ENCODE measurements at regions not wholly inside any gene's neighbourhood (a gene's known extent, or its start where the extent isn't known, plus 50 kb on each side); places are given as distances from the start of the nearest gene placed in this dataset.

DNA sequence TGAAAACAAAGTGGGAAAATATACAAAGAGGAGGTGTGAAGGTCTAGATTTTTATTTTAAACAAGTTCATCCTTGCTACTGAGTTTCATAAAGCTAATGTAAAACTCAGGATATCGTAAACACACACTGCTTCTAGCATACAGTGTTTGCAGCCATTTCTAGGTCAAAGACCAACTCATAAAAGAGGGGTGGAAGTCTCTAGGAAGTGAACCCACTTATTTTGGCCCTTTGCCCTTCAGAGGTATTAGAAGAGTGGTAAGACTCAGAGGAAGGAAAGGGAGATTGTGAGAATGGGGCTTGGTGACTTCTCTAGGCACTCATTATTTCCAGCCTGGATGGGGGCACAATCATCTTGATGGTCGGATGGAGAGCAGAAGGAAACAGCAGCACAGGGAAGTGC, 91.2 kb downstream of the TNFSF18 start:
- no peak overlapping the region for H3K4me3 ChIP-seq (ENCODE audit: low read depth, low read length)
- TF ChIP-seq, protein P1, sequence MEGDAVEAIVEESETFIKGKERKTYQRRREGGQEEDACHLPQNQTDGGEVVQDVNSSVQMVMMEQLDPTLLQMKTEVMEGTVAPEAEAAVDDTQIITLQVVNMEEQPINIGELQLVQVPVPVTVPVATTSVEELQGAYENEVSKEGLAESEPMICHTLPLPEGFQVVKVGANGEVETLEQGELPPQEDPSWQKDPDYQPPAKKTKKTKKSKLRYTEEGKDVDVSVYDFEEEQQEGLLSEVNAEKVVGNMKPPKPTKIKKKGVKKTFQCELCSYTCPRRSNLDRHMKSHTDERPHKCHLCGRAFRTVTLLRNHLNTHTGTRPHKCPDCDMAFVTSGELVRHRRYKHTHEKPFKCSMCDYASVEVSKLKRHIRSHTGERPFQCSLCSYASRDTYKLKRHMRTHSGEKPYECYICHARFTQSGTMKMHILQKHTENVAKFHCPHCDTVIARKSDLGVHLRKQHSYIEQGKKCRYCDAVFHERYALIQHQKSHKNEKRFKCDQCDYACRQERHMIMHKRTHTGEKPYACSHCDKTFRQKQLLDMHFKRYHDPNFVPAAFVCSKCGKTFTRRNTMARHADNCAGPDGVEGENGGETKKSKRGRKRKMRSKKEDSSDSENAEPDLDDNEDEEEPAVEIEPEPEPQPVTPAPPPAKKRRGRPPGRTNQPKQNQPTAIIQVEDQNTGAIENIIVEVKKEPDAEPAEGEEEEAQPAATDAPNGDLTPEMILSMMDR (IDR thresholded peaks at IDR 0.05; ENCODE audit: low read depth, low read length, missing control alignments) = no peak
- DNase-seq (ENCODE audit: low read depth) = no peak

DNA sequence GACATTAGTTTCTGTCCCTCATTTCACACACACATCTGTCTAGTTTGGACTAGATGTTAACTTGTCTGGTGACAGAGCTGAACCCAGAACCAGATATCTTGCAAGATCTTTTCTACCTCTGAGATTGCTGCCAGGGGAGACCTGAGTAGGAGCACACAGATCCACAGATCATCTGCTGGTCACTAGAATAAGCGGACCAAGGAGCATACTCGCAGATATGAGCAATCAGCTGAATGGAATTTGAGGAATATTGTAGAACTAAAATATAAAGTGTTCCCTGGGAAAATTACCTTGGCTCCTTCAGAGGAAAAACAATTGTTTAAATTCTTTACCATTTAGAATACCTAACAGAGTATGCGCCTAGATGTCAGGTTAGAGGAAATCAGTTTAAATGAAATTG, 90.7 kb downstream of the TNFSF18 start:
- TF ChIP-seq, protein P1 (IDR thresholded peaks at IDR 0.05; ENCODE audit: low read depth, low read length, missing control alignments) = no peak
- DNase-seq (ENCODE audit: low read depth) = no peak
- H3K4me3 ChIP-seq (ENCODE audit: low read depth, low read length) = no peak overlapping the region

DNA sequence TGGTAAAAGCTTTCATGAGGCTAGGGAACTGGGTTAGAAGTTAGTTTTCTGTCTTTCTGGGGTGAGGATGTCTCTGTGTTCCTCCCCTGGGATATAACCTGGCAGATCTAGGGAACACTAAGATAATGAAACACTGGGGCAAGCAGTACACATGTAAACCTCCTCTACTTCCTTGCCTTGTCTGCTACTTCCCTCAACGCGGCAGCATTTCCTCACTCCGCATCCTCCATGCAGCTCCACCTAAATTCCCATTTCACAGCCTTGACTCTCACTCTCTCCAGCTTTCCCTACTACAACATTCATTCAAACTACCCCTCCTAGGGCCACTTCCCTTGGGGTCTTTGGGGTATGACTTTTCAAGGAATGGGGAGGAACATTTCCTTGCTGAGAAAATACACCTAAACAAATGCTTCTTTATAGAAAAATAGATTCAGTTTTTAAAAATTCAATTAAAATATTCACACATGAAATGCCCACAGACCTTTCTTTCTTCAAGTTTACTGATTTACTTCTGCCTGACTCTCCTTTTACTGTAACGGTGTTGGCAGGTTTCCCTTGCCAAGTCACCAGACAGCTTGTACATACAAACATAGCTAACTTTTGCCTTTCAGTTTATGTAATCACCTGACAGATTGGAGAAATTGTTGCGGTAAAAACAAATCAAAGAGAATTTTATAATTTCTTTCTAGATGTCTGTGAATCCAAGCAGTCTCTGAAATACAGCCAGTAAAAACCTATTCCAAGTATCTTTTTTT, 90.1 kb downstream of the TNFSF18 start:
- TF ChIP-seq, protein P1 (IDR thresholded peaks at IDR 0.05; ENCODE audit: low read depth, low read length, missing control alignments) = no peak
- no peak for DNase-seq (ENCODE audit: low read depth)
- H3K4me3 ChIP-seq (ENCODE audit: low read depth, low read length) = no peak overlapping the region

DNA sequence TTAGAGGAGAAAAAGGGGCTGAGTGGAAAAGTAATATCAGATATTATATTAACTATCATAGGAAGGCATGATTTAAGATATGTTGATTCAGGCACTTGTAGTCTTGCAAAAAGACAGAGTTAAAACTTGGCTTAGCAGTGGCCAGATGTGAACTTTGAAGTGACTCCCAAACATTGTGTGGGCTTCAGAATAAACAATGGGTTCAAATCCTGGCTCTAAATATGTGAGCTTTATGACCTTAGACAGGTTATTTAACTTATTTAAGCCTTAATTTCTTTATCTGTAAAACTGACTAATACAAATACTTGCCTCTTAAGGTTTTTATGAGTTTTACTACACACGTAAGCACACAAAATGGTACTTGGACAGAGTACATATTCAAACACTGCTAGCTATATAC, 85.9 kb downstream of the TNFSF18 start:
- DNase-seq (ENCODE audit: low read depth) = no peak
- H3K4me3 ChIP-seq (ENCODE audit: low read depth, low read length) = no peak overlapping the region
- TF ChIP-seq, protein P1 (IDR thresholded peaks at IDR 0.05; ENCODE audit: low read depth, low read length, missing control alignments) = no peak

DNA sequence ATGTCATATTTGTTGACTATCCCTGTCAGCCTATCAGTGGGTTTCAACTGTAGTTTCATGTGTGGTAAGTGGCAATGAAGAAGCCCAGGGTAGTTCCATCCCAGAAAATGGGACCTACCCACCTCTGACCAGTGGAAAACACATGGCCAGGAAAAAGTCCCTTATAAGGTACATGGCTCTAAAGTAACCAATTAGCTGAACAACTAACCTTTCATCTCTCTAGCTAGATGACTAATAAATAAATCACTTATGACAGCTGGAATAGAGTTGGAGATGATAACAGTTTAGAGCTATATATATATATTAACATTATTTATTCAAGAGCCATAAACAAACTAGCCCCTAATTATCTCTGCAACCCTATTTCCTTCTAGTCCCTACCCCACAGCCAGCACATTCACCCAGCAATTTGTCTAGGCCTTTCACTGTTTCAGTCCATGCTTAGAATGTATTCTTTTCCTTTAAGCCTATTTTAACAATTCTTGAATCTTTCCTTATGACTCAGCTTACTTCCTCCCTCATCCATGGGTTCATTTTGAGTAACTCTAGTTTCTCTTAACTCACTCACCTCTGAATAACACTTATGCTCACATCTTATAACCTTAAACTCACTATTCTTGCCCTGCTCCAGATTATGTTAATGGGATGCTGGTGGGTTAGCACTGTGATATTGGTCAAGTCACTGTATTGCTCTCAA, 83.7 kb downstream of the TNFSF18 start:
- no peak overlapping the region for H3K4me3 ChIP-seq (ENCODE audit: low read depth, low read length)
- no peak for DNase-seq (ENCODE audit: low read depth)
- TF ChIP-seq, protein P1 (IDR thresholded peaks at IDR 0.05; ENCODE audit: low read depth, low read length, missing control alignments) = no peak

DNA sequence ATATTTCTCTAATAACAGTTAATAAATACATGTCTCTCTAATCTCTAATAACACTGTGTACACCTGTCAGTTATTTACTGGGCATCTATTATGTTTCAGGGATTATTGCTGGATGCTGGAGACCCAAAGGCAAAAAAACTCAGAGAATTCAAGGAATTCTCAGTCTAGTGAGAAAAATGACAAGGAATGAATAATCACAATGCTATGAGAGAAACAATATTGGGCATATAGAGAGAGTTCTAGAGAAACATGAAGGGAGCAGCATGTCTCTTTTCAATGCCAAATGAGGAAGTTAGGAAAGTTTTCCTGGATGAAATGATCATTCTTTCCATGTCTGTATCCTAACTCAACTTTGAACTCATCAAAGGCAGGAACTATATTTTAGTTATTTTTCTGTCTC, 82.8 kb downstream of the TNFSF18 start:
- TF ChIP-seq, protein P1 (IDR thresholded peaks at IDR 0.05; ENCODE audit: low read depth, low read length, missing control alignments) = no peak
- DNase-seq (ENCODE audit: low read depth) = no peak
- H3K4me3 ChIP-seq (ENCODE audit: low read depth, low read length) = no peak overlapping the region

Data from GM12864 (cell line).